ENCODE measurements at regions not wholly inside any gene's neighbourhood (a gene's known extent, or its start where the extent isn't known, plus 50 kb on each side); places are given as distances from the start of the nearest gene placed in this dataset.

DNA sequence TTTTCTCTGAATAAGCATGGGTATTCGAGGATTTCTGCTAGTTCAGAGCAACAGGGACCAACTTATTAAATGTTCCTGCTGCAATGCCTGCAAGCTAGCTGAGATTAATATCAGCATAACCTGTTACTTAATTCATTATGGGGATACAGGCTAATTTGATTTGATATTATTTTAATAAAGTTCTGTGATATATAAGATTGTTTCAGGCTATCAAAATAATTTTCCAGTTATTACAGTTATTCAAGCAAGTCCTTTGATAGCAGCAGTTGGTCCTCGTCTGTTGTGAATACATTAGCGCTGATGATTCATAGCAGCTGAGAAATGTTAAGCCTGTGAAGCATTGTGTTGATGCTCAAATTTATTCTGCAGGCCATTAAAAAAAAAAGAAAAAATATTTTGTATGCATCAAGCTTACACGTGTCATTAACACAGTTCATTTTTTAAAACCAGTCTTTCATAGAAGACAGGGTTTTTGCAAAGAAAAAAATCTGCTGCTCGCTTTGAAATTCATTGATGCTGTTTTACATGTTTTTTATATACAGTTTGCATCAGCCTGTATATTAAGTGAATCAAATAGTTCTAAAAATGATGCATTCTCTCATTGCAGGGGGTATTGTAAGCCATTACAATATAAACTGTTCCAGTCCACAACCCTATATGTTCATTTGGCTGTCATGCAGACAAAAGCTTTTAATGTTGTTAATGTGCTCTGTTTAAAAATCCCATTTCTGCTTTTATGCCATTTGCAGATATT lies 482.5 kb downstream of the BCL11A start:
- no peak for DNase-seq (ENCODE audit: low read depth, low spot score)
- in situ Hi-C loops (cut with HindIII; ENCODE audit: low pct_unique_long_range_greater_than_20kb, low sequenced_read_pairs) (no loop called here), intact Hi-C loops (cut with micrococcal nuclease; ENCODE audit: unreplicated experiment) (no loop called here)
- no peak for ATAC-seq
- ChIA-PET POLR2A (no interaction called here), CTCF (no interaction called here)
- no TSS peak for BruUV-seq (replicated peaks)
- no peak overlapping the region for H3K27ac ChIP-seq (ENCODE audit: low read length)
- TF ChIP-seq TCF7L2 (IDR thresholded peaks at IDR 0.05; ENCODE audit: low read depth, low read length) (no peak), POLR2AphosphoS5 (IDR thresholded peaks at IDR 0.05; ENCODE audit: low read depth, low read length) (no peak), SIN3A (IDR thresholded peaks at IDR 0.05; ENCODE audit: borderline replicate concordance, insufficient read depth, low read depth, low read length) (no peak)
- TF ChIP-seq, protein P1, sequence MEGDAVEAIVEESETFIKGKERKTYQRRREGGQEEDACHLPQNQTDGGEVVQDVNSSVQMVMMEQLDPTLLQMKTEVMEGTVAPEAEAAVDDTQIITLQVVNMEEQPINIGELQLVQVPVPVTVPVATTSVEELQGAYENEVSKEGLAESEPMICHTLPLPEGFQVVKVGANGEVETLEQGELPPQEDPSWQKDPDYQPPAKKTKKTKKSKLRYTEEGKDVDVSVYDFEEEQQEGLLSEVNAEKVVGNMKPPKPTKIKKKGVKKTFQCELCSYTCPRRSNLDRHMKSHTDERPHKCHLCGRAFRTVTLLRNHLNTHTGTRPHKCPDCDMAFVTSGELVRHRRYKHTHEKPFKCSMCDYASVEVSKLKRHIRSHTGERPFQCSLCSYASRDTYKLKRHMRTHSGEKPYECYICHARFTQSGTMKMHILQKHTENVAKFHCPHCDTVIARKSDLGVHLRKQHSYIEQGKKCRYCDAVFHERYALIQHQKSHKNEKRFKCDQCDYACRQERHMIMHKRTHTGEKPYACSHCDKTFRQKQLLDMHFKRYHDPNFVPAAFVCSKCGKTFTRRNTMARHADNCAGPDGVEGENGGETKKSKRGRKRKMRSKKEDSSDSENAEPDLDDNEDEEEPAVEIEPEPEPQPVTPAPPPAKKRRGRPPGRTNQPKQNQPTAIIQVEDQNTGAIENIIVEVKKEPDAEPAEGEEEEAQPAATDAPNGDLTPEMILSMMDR (IDR thresholded peaks at IDR 0.05), result no peak
- TF ChIP-seq, protein P2, sequence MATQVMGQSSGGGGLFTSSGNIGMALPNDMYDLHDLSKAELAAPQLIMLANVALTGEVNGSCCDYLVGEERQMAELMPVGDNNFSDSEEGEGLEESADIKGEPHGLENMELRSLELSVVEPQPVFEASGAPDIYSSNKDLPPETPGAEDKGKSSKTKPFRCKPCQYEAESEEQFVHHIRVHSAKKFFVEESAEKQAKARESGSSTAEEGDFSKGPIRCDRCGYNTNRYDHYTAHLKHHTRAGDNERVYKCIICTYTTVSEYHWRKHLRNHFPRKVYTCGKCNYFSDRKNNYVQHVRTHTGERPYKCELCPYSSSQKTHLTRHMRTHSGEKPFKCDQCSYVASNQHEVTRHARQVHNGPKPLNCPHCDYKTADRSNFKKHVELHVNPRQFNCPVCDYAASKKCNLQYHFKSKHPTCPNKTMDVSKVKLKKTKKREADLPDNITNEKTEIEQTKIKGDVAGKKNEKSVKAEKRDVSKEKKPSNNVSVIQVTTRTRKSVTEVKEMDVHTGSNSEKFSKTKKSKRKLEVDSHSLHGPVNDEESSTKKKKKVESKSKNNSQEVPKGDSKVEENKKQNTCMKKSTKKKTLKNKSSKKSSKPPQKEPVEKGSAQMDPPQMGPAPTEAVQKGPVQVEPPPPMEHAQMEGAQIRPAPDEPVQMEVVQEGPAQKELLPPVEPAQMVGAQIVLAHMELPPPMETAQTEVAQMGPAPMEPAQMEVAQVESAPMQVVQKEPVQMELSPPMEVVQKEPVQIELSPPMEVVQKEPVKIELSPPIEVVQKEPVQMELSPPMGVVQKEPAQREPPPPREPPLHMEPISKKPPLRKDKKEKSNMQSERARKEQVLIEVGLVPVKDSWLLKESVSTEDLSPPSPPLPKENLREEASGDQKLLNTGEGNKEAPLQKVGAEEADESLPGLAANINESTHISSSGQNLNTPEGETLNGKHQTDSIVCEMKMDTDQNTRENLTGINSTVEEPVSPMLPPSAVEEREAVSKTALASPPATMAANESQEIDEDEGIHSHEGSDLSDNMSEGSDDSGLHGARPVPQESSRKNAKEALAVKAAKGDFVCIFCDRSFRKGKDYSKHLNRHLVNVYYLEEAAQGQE (IDR thresholded peaks at IDR 0.05; ENCODE audit: insufficient read depth in 1 of 2, low read depth in 2 of 2, low read length in 1 of 2), result no peak
- H3K9me3 ChIP-seq (ENCODE audit: control insufficient read depth, insufficient read depth, low read depth, low read length), result no peaks in the 10 kb centered on the region
- H3K4me1 ChIP-seq (ENCODE audit: control insufficient read depth, insufficient read depth, low read length), result no peaks in the 10 kb centered on the region
- no peak overlapping the region for H3K4me3 ChIP-seq (ENCODE audit: low read depth in 2 of 2, low read length in 2 of 2)
- peaks cover 3% of the 10 kb centered on the region; the same call in 1 of the 2 replicates for H3K27me3 ChIP-seq (ENCODE audit: control insufficient read depth, insufficient read depth, low read length)
- H3K36me3 ChIP-seq (ENCODE audit: control insufficient read depth, insufficient read depth, low read length), result no peaks in the 10 kb centered on the region

DNA sequence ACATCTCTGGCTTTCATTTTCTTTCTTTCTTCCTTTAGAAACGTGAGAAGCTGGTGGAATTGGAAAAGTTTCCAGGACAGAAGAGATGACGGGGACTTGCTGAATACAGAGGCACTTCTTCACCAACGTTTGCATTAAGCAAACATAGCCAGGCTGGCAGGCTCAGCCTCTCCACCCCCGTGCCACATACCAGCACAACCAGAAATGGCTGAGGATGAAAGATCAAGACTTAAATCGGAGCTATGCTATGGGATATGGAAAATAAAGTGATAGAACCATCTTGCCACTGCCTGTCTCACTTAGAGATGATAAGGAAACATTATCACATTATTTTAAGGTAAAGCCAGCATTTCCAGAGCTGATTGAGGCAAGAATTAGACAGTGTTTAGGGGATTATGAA lies 483.3 kb downstream of the BCL11A start:
- Histone ChIP-seq H3K27ac (ENCODE audit: low read length) (no peak overlapping the region), H3K9me3 (ENCODE audit: control insufficient read depth, insufficient read depth, low read depth, low read length) (no peaks in the 10 kb centered on the region), H3K27me3 (ENCODE audit: control insufficient read depth, insufficient read depth, low read length) (peaks cover 3% of the 10 kb centered on the region; the same call in 1 of the 2 replicates), H3K4me3 (ENCODE audit: low read depth in 2 of 2, low read length in 2 of 2) (no peak overlapping the region), H3K4me1 (ENCODE audit: control insufficient read depth, insufficient read depth, low read length) (no peaks in the 10 kb centered on the region), H3K36me3 (ENCODE audit: control insufficient read depth, insufficient read depth, low read length) (no peaks in the 10 kb centered on the region)
- no peak for DNase-seq (ENCODE audit: low read depth, low spot score)
- intact Hi-C loops (cut with micrococcal nuclease; ENCODE audit: unreplicated experiment) (no loop called here), in situ Hi-C loops (cut with HindIII; ENCODE audit: low pct_unique_long_range_greater_than_20kb, low sequenced_read_pairs) (no loop called here)
- POLR2A ChIA-PET, result no interaction called here
- CTCF ChIA-PET, result no interaction called here
- TF ChIP-seq, protein P1 (IDR thresholded peaks at IDR 0.05), result no peak
- no peak for TF ChIP-seq TCF7L2 (IDR thresholded peaks at IDR 0.05; ENCODE audit: low read depth, low read length)
- TF ChIP-seq POLR2AphosphoS5 (IDR thresholded peaks at IDR 0.05; ENCODE audit: low read depth, low read length), result no peak
- TF ChIP-seq SIN3A (IDR thresholded peaks at IDR 0.05; ENCODE audit: borderline replicate concordance, insufficient read depth, low read depth, low read length), result no peak
- TF ChIP-seq, protein P2 (IDR thresholded peaks at IDR 0.05; ENCODE audit: insufficient read depth in 1 of 2, low read depth in 2 of 2, low read length in 1 of 2), result no peak
- BruUV-seq (replicated peaks), result no TSS peak
- no peak for ATAC-seq
